ENCODE measurements at regions not wholly inside any gene's neighbourhood (a gene's known extent, or its start where the extent isn't known, plus 50 kb on each side); places are given as distances from the start of the nearest gene placed in this dataset.

- Histone ChIP-seq H3K9ac (ENCODE audit: low read length) (no peak overlapping the region), H3K4me3 (ENCODE audit: low read length) (no peak overlapping the region), H3K27me3 (ENCODE audit: low read depth, low read length) (no peaks in the 10 kb centered on the region), H3K4me2 (ENCODE audit: low read length) (no peak overlapping the region), H3K79me2 (ENCODE audit: low read length) (no peaks in the 10 kb centered on the region), H4K20me1 (ENCODE audit: insufficient read depth, low read length) (no peaks in the 10 kb centered on the region), H2AFZ (ENCODE audit: low read depth, low read length) (no peak overlapping the region), H3K27ac (ENCODE audit: low read length) (no peak overlapping the region), H3K4me1 (ENCODE audit: low read length) (no peaks in the 10 kb centered on the region), H3K9me3 (ENCODE audit: insufficient read depth, low read length) (no peaks in the 10 kb centered on the region), H3K36me3 (replicated peaks; ENCODE audit: low read depth, low read length) (no peaks in the 10 kb centered on the region)
- TF ChIP-seq EZH2phosphoT487 (IDR thresholded peaks at IDR 0.05; ENCODE audit: low read depth) (no peak), CTCF (IDR thresholded peaks at IDR 0.05; ENCODE audit: low read depth, low read length) (no peak)
Observed at GRCh38 chr4:11799196-11799595, 370.5 kb upstream of the HS3ST1 start.

GRCh38 chr4:11791797-11792196 is 363.1 kb upstream of the HS3ST1 start:
- Histone ChIP-seq H3K4me3 (ENCODE audit: low read length) (no peak overlapping the region), H2AFZ (ENCODE audit: low read depth, low read length) (no peak overlapping the region), H3K9ac (ENCODE audit: low read length) (no peak overlapping the region), H3K27me3 (ENCODE audit: low read depth, low read length) (no peaks in the 10 kb centered on the region), H3K79me2 (ENCODE audit: low read length) (no peaks in the 10 kb centered on the region), H3K4me2 (ENCODE audit: low read length) (no peak overlapping the region), H3K9me3 (ENCODE audit: insufficient read depth, low read length) (no peaks in the 10 kb centered on the region), H3K36me3 (replicated peaks; ENCODE audit: low read depth, low read length) (no peaks in the 10 kb centered on the region), H3K4me1 (ENCODE audit: low read length) (peaks cover 7% of the 10 kb centered on the region), H4K20me1 (ENCODE audit: insufficient read depth, low read length) (no peaks in the 10 kb centered on the region), H3K27ac (ENCODE audit: low read length) (no peak overlapping the region)
- no peak for TF ChIP-seq CTCF (IDR thresholded peaks at IDR 0.05; ENCODE audit: low read depth, low read length)
- no peak for TF ChIP-seq EZH2phosphoT487 (IDR thresholded peaks at IDR 0.05; ENCODE audit: low read depth)

DNA sequence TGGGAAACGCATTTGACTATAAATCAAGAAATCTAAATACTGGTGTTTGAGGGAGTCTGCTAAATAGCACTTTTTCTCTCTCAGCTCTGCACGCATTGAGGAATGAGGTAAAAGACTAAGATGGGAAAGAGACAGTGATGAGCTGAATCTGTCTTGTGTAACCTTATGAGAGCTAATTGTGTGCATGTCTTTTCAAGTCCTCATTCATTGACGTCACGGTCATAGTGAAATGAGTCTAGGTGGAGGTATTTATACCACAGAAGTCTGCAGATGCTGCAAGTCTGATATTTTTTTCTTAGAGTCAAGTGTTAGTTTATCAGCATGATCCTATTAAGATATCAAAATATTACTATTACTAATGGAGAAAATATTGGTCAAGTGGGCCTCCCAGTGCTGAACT is 361.5 kb upstream of the HS3ST1 start:
- Histone ChIP-seq H3K4me3 (ENCODE audit: low read length) (no peak overlapping the region), H3K79me2 (ENCODE audit: low read length) (no peaks in the 10 kb centered on the region), H3K4me2 (ENCODE audit: low read length) (no peak overlapping the region), H2AFZ (ENCODE audit: low read depth, low read length) (no peak overlapping the region), H3K4me1 (ENCODE audit: low read length) (peaks cover 7% of the 10 kb centered on the region), H3K27me3 (ENCODE audit: low read depth, low read length) (no peaks in the 10 kb centered on the region), H3K27ac (ENCODE audit: low read length) (no peak overlapping the region), H3K9me3 (ENCODE audit: insufficient read depth, low read length) (no peaks in the 10 kb centered on the region), H3K9ac (ENCODE audit: low read length) (no peak overlapping the region), H3K36me3 (replicated peaks; ENCODE audit: low read depth, low read length) (no peaks in the 10 kb centered on the region), H4K20me1 (ENCODE audit: insufficient read depth, low read length) (no peaks in the 10 kb centered on the region)
- no peak for TF ChIP-seq EZH2phosphoT487 (IDR thresholded peaks at IDR 0.05; ENCODE audit: low read depth)
- TF ChIP-seq CTCF (IDR thresholded peaks at IDR 0.05; ENCODE audit: low read depth, low read length), result no peak

- Histone ChIP-seq H3K4me2 (ENCODE audit: low read length) (no peak overlapping the region), H3K27ac (ENCODE audit: low read length) (no peak overlapping the region), H3K36me3 (replicated peaks; ENCODE audit: low read depth, low read length) (no peaks in the 10 kb centered on the region), H3K9ac (ENCODE audit: low read length) (no peak overlapping the region), H3K79me2 (ENCODE audit: low read length) (no peaks in the 10 kb centered on the region), H2AFZ (ENCODE audit: low read depth, low read length) (no peak overlapping the region), H3K9me3 (ENCODE audit: insufficient read depth, low read length) (no peaks in the 10 kb centered on the region), H3K4me3 (ENCODE audit: low read length) (no peak overlapping the region), H4K20me1 (ENCODE audit: insufficient read depth, low read length) (no peaks in the 10 kb centered on the region), H3K4me1 (ENCODE audit: low read length) (no peaks in the 10 kb centered on the region), H3K27me3 (ENCODE audit: low read depth, low read length) (no peaks in the 10 kb centered on the region)
- TF ChIP-seq CTCF (IDR thresholded peaks at IDR 0.05; ENCODE audit: low read depth, low read length) (no peak), EZH2phosphoT487 (IDR thresholded peaks at IDR 0.05; ENCODE audit: low read depth) (no peak)
Observed at GRCh38 chr4:11783588-11783987, 354.9 kb upstream of the HS3ST1 start.
